K562 (cell line): ENCODE measurements at regions not wholly inside any gene's neighbourhood (a gene's known extent, or its start where the extent isn't known, plus 50 kb on each side); places are given as distances from the start of the nearest gene placed in this dataset.
A peak's percentile ranks its signal among the peaks of the same experiment; 100 is the strongest.

ENCODE experiments used
- E2F1 ChIP-seq: sonication (generic); formaldehyde crosslinking; IDR thresholded peaks from 2 replicates; pipeline ENCODE4 v1.8.1; 2023; ENCODE audit warnings: mild to moderate bottlenecking, missing genetic modification reagents, moderate library complexity
- E2F3 ChIP-seq: fragments of 250-450 bp; sonication (Bioruptor Pico); IDR thresholded peaks from 2 replicates; pipeline ENCODE4 v1.4.0; 2020; ENCODE audit warnings: mild to moderate bottlenecking
- GTF2A2 ChIP-seq: IDR thresholded peaks from 2 replicates; pipeline ENCODE4 v1.6.1; 2016; ENCODE audit warnings: mild to moderate bottlenecking, missing genetic modification characterization, missing compliant biosample characterization
- HMG20B ChIP-seq: fragments of 250-450 bp; sonication (Bioruptor Pico); IDR thresholded peaks from 2 replicates; pipeline ENCODE4 v1.5.0; 2021; ENCODE audit warnings: mild to moderate bottlenecking
- JUNB ChIP-seq: fragments of 450-650 bp; formaldehyde crosslinking; conservative IDR thresholded peaks from 2 replicates; pipeline ENCODE4 v1.4.0; 2020; ENCODE audit warnings: mild to moderate bottlenecking
- MED1 ChIP-seq: sonication (generic); formaldehyde crosslinking; IDR thresholded peaks from 2 replicates; pipeline ENCODE4 v1.8.1; 2023; ENCODE audit warnings: missing genetic modification reagents, borderline replicate concordance
- MYC ChIP-seq, 2 experiments: fragments of 250-450 bp in 1 of 2; sonication (Bioruptor Pico) in 1 of 2; IDR thresholded peaks; 2 replicates each; pipeline versions ENCODE4 v1.5.1 to v1.6.1; 2012 to 2021; ENCODE audit warnings: low read depth in 2 of 2, borderline replicate concordance in 1 of 2, improper control_type of control experiment in 1 of 2, low read length in 1 of 2, mild to moderate bottlenecking in 1 of 2, moderate library complexity in 1 of 2
- NCOA6 ChIP-seq: fragments of 450-650 bp; IDR thresholded peaks from 2 replicates; pipeline ENCODE4 v1.6.1; 2017; ENCODE audit warnings: mild to moderate bottlenecking
- NFIX ChIP-seq: fragments of 250-450 bp; sonication (Bioruptor Pico); IDR thresholded peaks from 2 replicates; pipeline ENCODE4 v1.4.0; 2020; ENCODE audit warnings: low read depth, mild to moderate bottlenecking, moderate library complexity
- PHTF2 ChIP-seq: fragments of 250-450 bp; sonication (Bioruptor Pico); IDR thresholded peaks from 2 replicates; pipeline ENCODE4 v1.5.0; 2021; ENCODE audit warnings: mild to moderate bottlenecking
- RAD21 ChIP-seq, 2 experiments: fragments of 250-450 bp in 1 of 2; fragments of 450-650 bp in 1 of 2; sonication (Bioruptor Pico) in 1 of 2; formaldehyde crosslinking in 1 of 2; IDR thresholded peaks in 1 of 2; conservative IDR thresholded peaks in 1 of 2; 2 replicates each; pipeline versions ENCODE4 v1.4.0 to v1.8.0; 2020 to 2022; ENCODE audit warnings: mild to moderate bottlenecking in 2 of 2, moderate library complexity in 1 of 2
- SREBF2 ChIP-seq: sonication (generic); formaldehyde crosslinking; IDR thresholded peaks from 2 replicates; pipeline ENCODE4 v1.4.0; 2020; ENCODE audit warnings: mild to moderate bottlenecking, missing genetic modification reagents
- ZBTB11 ChIP-seq, 3 experiments: fragments of 200-800 bp in 1 of 3; fragments of 250-450 bp in 1 of 3; fragments of 450-650 bp in 1 of 3; sonication (Bioruptor Pico) in 1 of 3; sonication (Bioruptor generic) in 1 of 3; formaldehyde crosslinking in 1 of 3; IDR thresholded peaks; 2 replicates each; pipeline versions ENCODE4 v1.6.1 to v1.8.0; 2016 to 2022; ENCODE audit warnings: mild to moderate bottlenecking in 2 of 3, missing genetic modification characterization in 2 of 3, missing compliant biosample characterization in 1 of 3, moderate library complexity in 1 of 3
- ZNF124 ChIP-seq: sonication (generic); formaldehyde crosslinking; IDR thresholded peaks from 2 replicates; pipeline ENCODE4 v1.8.1; 2022; ENCODE audit warnings: missing genetic modification reagents
- ZNF707 ChIP-seq: fragments of 250-450 bp; sonication (Bioruptor Pico); conservative IDR thresholded peaks from 2 replicates; pipeline ENCODE4 v1.8.0; 2022; ENCODE audit warnings: inconsistent platforms, mild to moderate bottlenecking, moderate library complexity
- ZNF79 ChIP-seq: fragments of 250-450 bp; sonication (Bioruptor Pico); IDR thresholded peaks from 2 replicates; pipeline ENCODE4 v1.4.0; 2020; ENCODE audit warnings: low read depth, mild to moderate bottlenecking, moderate library complexity
- TF ChIP-seq, protein P1 (sequence below), 3 experiments: fragments of 200-800 bp in 1 of 3; sonication (Bioruptor generic) in 1 of 3; sonication (generic) in 1 of 3; formaldehyde crosslinking in 1 of 3; IDR thresholded peaks; 2 replicates each; pipeline versions ENCODE4 v1.6.1 to v1.8.0; 2016 to 2022; ENCODE audit warnings: mild to moderate bottlenecking in 2 of 3, missing compliant biosample characterization in 2 of 3, missing genetic modification characterization in 2 of 3, missing genetic modification reagents in 1 of 3
- TF ChIP-seq, protein P2 (sequence below): fragments of 450-650 bp; formaldehyde crosslinking; IDR thresholded peaks from 2 replicates; pipeline ENCODE4 v1.4.0; 2022; ENCODE audit warnings: missing genetic modification characterization
- TF ChIP-seq, protein P3 (sequence below): fragments of 250-450 bp; sonication (Bioruptor Pico); IDR thresholded peaks from 2 replicates; pipeline ENCODE4 v1.5.1; 2021; ENCODE audit warnings: mild to moderate bottlenecking

DNA sequence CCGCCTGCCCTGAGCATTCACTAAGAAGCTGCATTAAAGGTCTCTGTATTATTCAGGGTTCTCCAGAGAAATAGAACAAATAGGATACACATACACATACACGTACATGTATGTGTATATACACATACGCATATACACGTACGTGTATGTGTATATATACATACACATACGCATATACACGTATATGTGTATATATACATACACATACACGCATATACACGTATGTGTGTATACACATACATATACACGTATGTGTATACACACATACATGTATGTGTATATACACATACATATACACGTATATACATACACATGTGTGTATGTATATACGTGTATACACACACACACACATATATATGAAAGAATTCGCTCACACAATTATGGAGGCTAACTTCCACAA lies 108.9 kb upstream of the BARHL2 start (continued):
- TF ChIP-seq ZNF79 (peak; percentile 63; the same call in 1 of the 2 replicates), SREBF2 (CRISPR knock-in tag) (no peak), MED1 (CRISPR knock-in tag) (no peak), HMG20B (CRISPR knock-in tag) (no peak), ZNF124 (CRISPR knock-in tag) (no peak), E2F1 (CRISPR knock-in tag) (no peak), NCOA6 (no peak), RAD21 (CRISPR knock-in tag; conservative IDR thresholded peaks at IDR 0.05 in 1 of 2, IDR thresholded peaks at IDR 0.05 in 1 of 2) (no peak), MYC (IDR thresholded peaks at IDR 0.05; ENCODE audit: low read depth, low read length) (no peak), MYC (CRISPR knock-in tag; IDR thresholded peaks at IDR 0.05; ENCODE audit: borderline replicate concordance, low read depth) (0 out of 2 replicates have a peak, but pooled peaks have one; percentile 26), ZBTB11 (CRISPR knock-in tag; IDR thresholded peaks at IDR 0.05) (peak in 1 of 3 experiments; percentile 71; a peak in 2 of 6 replicates), PHTF2 (CRISPR knock-in tag) (0 out of 2 replicates have a peak, but pooled peaks have one; percentile 65), JUNB (CRISPR knock-in tag) (peak; percentile 66; the same call in 1 of the 2 replicates), NFIX (CRISPR knock-in tag) (peak; percentile 72), ZNF707 (peak; percentile 75), GTF2A2 (tag) (no peak), E2F3 (CRISPR knock-in tag) (peak; percentile 67; the same call in 1 of the 2 replicates)
- TF ChIP-seq, protein P1, sequence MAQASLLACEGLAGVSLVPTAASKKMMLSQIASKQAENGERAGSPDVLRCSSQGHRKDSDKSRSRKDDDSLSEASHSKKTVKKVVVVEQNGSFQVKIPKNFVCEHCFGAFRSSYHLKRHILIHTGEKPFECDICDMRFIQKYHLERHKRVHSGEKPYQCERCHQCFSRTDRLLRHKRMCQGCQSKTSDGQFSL (CRISPR knock-in tag; IDR thresholded peaks at IDR 0.05), result no peak
- TF ChIP-seq, protein P1 (tag; IDR thresholded peaks at IDR 0.05), result no peak
- TF ChIP-seq, protein P2, sequence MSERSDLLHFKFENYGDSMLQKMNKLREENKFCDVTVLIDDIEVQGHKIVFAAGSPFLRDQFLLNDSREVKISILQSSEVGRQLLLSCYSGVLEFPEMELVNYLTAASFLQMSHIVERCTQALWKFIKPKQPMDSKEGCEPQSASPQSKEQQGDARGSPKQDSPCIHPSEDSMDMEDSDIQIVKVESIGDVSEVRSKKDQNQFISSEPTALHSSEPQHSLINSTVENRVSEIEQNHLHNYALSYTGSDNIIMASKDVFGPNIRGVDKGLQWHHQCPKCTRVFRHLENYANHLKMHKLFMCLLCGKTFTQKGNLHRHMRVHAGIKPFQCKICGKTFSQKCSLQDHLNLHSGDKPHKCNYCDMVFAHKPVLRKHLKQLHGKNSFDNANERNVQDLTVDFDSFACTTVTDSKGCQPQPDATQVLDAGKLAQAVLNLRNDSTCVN (CRISPR knock-in tag), result no peak
- TF ChIP-seq, protein P3, sequence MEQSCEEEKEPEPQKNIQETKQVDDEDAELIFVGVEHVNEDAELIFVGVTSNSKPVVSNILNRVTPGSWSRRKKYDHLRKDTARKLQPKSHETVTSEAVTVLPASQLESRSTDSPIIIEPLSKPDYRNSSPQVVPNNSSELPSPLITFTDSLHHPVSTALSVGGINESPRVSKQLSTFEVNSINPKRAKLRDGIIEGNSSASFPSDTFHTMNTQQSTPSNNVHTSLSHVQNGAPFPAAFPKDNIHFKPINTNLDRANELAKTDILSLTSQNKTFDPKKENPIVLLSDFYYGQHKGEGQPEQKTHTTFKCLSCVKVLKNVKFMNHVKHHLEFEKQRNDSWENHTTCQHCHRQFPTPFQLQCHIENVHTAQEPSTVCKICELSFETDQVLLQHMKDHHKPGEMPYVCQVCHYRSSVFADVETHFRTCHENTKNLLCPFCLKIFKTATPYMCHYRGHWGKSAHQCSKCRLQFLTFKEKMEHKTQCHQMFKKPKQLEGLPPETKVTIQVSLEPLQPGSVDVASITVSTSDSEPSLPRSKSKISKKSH (CRISPR knock-in tag), result no peak
